ENCODE measurements at regions not wholly inside any gene's neighbourhood (a gene's known extent, or its start where the extent isn't known, plus 50 kb on each side); places are given as distances from the start of the nearest gene placed in this dataset.
A peak's percentile ranks its signal among the peaks of the same experiment; 100 is the strongest.
"Not testable (repeated sequence)": the region's sequence is repeated elsewhere in the genome, so short reads cannot be mapped to it uniquely, and the experiment has no call there.

DNA sequence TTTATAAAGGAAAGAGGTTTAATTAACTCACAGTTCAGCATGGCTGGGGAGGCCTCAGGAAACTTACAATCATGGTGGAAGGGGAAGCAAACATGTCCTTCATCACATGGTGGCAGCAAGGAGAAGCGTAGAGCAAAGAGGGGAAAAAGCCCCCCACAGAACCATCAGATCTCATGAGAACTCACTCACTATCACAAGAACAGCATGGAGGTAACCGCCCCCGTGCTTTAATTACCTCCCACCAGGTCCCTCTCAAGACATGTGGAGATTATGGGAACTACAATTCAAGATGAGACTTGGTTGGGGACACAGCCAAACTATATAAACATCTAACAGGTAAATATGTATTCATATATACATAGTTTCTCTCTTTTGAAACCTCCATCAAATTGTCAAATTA, 926.4 kb downstream of the NR2F1-AS1 start:
- H3K36me3 ChIP-seq (ENCODE audit: control insufficient read depth, insufficient read depth, low read length); H3K4me3 ChIP-seq (ENCODE audit: low read depth in 2 of 2, low read length in 2 of 2); in situ Hi-C loops (cut with HindIII; ENCODE audit: low pct_unique_long_range_greater_than_20kb, low sequenced_read_pairs); CTCF ChIA-PET; intact Hi-C loops (cut with micrococcal nuclease; ENCODE audit: unreplicated experiment); H3K4me1 ChIP-seq (ENCODE audit: control insufficient read depth, insufficient read depth, low read length); BruUV-seq (replicated peaks); DNase-seq (ENCODE audit: low read depth, low spot score); ATAC-seq; H3K27me3 ChIP-seq (ENCODE audit: control insufficient read depth, insufficient read depth, low read length); POLR2A ChIA-PET: not testable (repeated sequence)
- H3K27ac ChIP-seq (ENCODE audit: low read length): peak overlapping the region; percentile 73; the same call in 1 of the 2 replicates
- TF ChIP-seq, protein P1, sequence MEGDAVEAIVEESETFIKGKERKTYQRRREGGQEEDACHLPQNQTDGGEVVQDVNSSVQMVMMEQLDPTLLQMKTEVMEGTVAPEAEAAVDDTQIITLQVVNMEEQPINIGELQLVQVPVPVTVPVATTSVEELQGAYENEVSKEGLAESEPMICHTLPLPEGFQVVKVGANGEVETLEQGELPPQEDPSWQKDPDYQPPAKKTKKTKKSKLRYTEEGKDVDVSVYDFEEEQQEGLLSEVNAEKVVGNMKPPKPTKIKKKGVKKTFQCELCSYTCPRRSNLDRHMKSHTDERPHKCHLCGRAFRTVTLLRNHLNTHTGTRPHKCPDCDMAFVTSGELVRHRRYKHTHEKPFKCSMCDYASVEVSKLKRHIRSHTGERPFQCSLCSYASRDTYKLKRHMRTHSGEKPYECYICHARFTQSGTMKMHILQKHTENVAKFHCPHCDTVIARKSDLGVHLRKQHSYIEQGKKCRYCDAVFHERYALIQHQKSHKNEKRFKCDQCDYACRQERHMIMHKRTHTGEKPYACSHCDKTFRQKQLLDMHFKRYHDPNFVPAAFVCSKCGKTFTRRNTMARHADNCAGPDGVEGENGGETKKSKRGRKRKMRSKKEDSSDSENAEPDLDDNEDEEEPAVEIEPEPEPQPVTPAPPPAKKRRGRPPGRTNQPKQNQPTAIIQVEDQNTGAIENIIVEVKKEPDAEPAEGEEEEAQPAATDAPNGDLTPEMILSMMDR (IDR thresholded peaks at IDR 0.05): peak; percentile 16
- H3K9me3 ChIP-seq (ENCODE audit: control insufficient read depth, insufficient read depth, low read depth, low read length): peaks cover 10% of the 10 kb centered on the region; the same call in 1 of the 2 replicates

DNA sequence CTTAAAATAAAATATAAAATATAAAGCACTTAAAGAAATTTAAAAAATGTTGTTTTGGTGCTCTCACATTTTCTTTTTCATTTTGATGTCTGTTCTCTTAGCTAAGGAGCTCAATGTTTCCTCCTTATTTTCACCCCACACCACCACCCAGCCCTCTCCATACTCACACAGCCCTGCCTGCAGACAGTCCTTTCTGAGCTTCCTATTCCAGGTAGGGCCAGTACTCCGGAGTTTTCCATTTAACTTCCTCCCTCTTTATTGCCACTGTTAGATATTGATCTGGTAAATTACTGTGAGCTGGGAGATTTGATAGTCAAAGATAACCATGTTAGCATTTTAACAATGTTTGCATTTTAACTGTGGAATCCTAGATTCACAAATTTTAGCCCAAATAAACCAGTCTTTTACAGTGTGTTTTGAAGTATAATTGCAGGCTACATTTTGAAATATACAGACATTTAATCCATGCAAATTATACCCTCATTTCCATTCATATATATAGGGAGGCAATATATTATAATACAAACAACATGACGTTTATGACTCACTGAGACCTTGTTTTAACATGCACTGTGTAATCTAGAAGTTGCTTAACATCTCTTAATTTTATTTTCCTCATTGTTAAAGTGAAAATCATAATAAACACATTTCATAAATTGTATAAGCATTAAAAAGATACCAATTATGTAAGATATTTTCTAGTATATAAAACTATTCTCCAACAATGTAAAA, 927.1 kb downstream of the NR2F1-AS1 start:
- H3K4me3 ChIP-seq (ENCODE audit: low read depth in 2 of 2, low read length in 2 of 2): no peak overlapping the region
- in situ Hi-C loops (cut with HindIII; ENCODE audit: low pct_unique_long_range_greater_than_20kb, low sequenced_read_pairs): no loop called here
- no TSS peak for BruUV-seq (replicated peaks)
- ChIA-PET POLR2A (no interaction called here), CTCF (no interaction called here)
- TF ChIP-seq, protein P1 (IDR thresholded peaks at IDR 0.05): no peak
- ATAC-seq (peak; percentile 58; the same call in 1 of the 2 replicates), DNase-seq (ENCODE audit: low read depth, low spot score) (no peak)
- no peaks in the 10 kb centered on the region for H3K4me1 ChIP-seq (ENCODE audit: control insufficient read depth, insufficient read depth, low read length)
- no peaks in the 10 kb centered on the region for H3K27me3 ChIP-seq (ENCODE audit: control insufficient read depth, insufficient read depth, low read length)
- no peaks in the 10 kb centered on the region; the same call in 1 of the 2 replicates for H3K36me3 ChIP-seq (ENCODE audit: control insufficient read depth, insufficient read depth, low read length)
- peak overlapping the region; percentile 3; the same call in 1 of the 2 replicates for H3K27ac ChIP-seq (ENCODE audit: low read length)
- peaks cover 15% of the 10 kb centered on the region; the same call in 1 of the 2 replicates for H3K9me3 ChIP-seq (ENCODE audit: control insufficient read depth, insufficient read depth, low read depth, low read length)
- intact Hi-C loops (cut with micrococcal nuclease; ENCODE audit: unreplicated experiment): no loop called here

GRCh38 chr5:92652756-92653155, 928.3 kb downstream of the NR2F1-AS1 start:
- ATAC-seq (no peak), DNase-seq (ENCODE audit: low read depth, low spot score) (no peak)
- Histone ChIP-seq H3K27ac (ENCODE audit: low read length) (peak overlapping the region; percentile 80; the same call in 1 of the 2 replicates), H3K4me3 (ENCODE audit: low read depth in 2 of 2, low read length in 2 of 2) (no peak overlapping the region), H3K4me1 (ENCODE audit: control insufficient read depth, insufficient read depth, low read length) (no peaks in the 10 kb centered on the region), H3K9me3 (ENCODE audit: control insufficient read depth, insufficient read depth, low read depth, low read length) (peaks cover 19% of the 10 kb centered on the region; the same call in 1 of the 2 replicates), H3K36me3 (ENCODE audit: control insufficient read depth, insufficient read depth, low read length) (no peaks in the 10 kb centered on the region; the same call in 1 of the 2 replicates), H3K27me3 (ENCODE audit: control insufficient read depth, insufficient read depth, low read length) (no peaks in the 10 kb centered on the region)
- POLR2A ChIA-PET: no interaction called here
- CTCF ChIA-PET: no interaction called here
- no TSS peak for BruUV-seq (replicated peaks)
- intact Hi-C loops (cut with micrococcal nuclease; ENCODE audit: unreplicated experiment): no loop called here
- in situ Hi-C loops (cut with HindIII; ENCODE audit: low pct_unique_long_range_greater_than_20kb, low sequenced_read_pairs): no loop called here
- TF ChIP-seq, protein P1 (IDR thresholded peaks at IDR 0.05): no peak
